Spleen (tissue), 7 donors: ENCODE measurements at regions not wholly inside any gene's neighbourhood (a gene's known extent, or its start where the extent isn't known, plus 50 kb on each side); places are given as distances from the start of the nearest gene placed in this dataset.

Experiments
- CTCF ChIP-seq, 11 experiments: fragments of 200-600 bp in 7 of 11; fragments of 450-650 bp in 4 of 11; sonication (generic) in 4 of 11; IDR thresholded peaks in 8 of 11; conservative IDR thresholded peaks in 3 of 11; 1 replicate in 7 of 11; 2 replicates in 4 of 11; pipeline versions ENCODE4 v1.4.0 to v1.8.0; 2016 to 2021; ENCODE audit warnings: antibody characterized with exemption in 11 of 11, inconsistent platforms in 4 of 11, mild to moderate bottlenecking in 1 of 11
- POLR2A ChIP-seq, 3 donors: fragments of 450-650 bp; IDR thresholded peaks; one replicate each; pipeline ENCODE4 v1.5.1; 2017; ENCODE audit warnings: antibody characterized with exemption in 3 of 3, mild to moderate bottlenecking in 1 of 3
- POLR2AphosphoS5 ChIP-seq, 3 donors: sonication (generic); formaldehyde crosslinking; IDR thresholded peaks; one replicate each; pipeline ENCODE4 v1.5.1; 2017; ENCODE audit warnings: antibody characterized with exemption in 3 of 3
- donor health status: DM: no; HTN: no; CAD: no; lungs with moderate emphysema.
- donor health status: DM: no; HTN: no; CAD: no.
- donor health status: DM: no; HTN: no; CAD: no.

DNA sequence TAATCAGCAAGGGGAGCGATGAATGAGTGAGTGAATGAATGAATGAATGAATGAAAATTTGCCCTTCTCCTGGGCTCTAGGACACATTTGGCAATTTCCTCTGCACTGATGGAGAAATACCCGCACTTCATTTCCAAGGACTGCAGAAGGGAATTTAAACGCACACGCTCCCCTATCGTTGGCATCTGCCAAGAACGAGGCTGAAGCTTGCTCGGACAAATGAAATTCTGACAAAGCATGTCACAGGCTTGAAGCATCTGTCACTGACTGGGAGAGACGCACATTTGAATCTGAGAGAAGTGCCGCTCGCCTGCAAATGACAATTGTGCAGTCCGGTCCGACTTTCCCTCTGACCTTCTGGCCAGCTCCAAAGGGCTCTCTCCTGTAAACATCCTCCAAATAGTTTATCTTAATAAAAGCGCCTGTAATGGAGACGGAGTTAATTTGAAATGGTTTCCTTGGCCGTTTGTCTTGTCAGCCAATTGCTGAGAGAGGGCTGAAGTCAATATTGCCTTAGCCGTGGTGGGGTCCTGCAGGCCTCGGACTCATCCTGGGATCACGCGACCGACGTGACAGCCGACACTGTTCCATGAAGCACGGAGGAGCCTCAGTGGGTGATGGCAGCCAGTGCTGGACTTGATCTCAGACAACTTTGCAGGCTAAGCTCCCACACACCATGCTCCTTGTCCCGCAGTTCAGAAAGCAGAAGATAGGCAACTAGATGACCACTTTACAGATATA, 260.7 kb downstream of the MN1 start:
- TF ChIP-seq POLR2A (IDR thresholded peaks at IDR 0.05) (no peak), CTCF (IDR thresholded peaks at IDR 0.05 in 8 of 11, conservative IDR thresholded peaks at IDR 0.05 in 3 of 11) (no peak), POLR2AphosphoS5 (IDR thresholded peaks at IDR 0.05) (no peak)
